WTC11 (cell line): ENCODE measurements at regions not wholly inside any gene's neighbourhood (a gene's known extent, or its start where the extent isn't known, plus 50 kb on each side); places are given as distances from the start of the nearest gene placed in this dataset.
"Not testable (repeated sequence)": the region's sequence is repeated elsewhere in the genome, so short reads cannot be mapped to it uniquely, and the experiment has no call there.

Experiments used
- ATAC-seq: fragments of 200-7000 bp; cut with Tn5 transposase; 2 replicates; pipeline ENCODE4 v1.10.0; 2021; ENCODE audit warnings: mild to moderate bottlenecking, moderate library complexity
- CTCF ChIA-PET: fragments of 300-600 bp; sonication (Branson Sonifier 250); formaldehyde crosslinking; loops from one replicate; lab custom pipeline; 2021; ENCODE audit warnings: antibody characterized with exemption; lab: Charles Lee
- POLR2A ChIA-PET: fragments of 350-600 bp; sonication (Branson Sonifier 250); formaldehyde crosslinking; loops from one replicate; lab custom pipeline; 2021; ENCODE audit warnings: antibody characterized with exemption; lab: Charles Lee
- DNase-seq: peaks from one replicate; pipeline ENCODE4 v3.0.0; 2021; ENCODE audit warnings: low spot score
- H3K27ac Mint-ChIP-seq: 2 replicates; pipeline ENCODE4 v1.8.0; 2021; ENCODE audit warnings: mixed read lengths
- H3K27me3 Mint-ChIP-seq: 2 replicates; pipeline ENCODE4 v1.8.0; 2021; ENCODE audit warnings: low read depth, mild to moderate bottlenecking, moderate library complexity, mixed read lengths
- H3K36me3 Mint-ChIP-seq: 2 replicates; pipeline ENCODE4 v1.8.0; 2021; ENCODE audit warnings: mixed read lengths
- H3K4me1 Mint-ChIP-seq: 2 replicates; pipeline ENCODE4 v1.8.0; 2022; ENCODE audit warnings: mixed read lengths
- H3K4me3 Mint-ChIP-seq: 2 replicates; pipeline ENCODE4 v1.8.0; 2021; ENCODE audit warnings: mild to moderate bottlenecking, moderate library complexity, mixed read lengths
- H3K9me3 Mint-ChIP-seq: 2 replicates; pipeline ENCODE4 v1.8.0; 2021; ENCODE audit warnings: mixed read lengths
- ARID4B ChIP-seq: sonication (generic); formaldehyde crosslinking; IDR thresholded peaks from 2 replicates; pipeline ENCODE4 v1.8.0; 2023; ENCODE audit warnings: missing genetic modification reagents, mild to moderate bottlenecking, borderline replicate concordance
- CREM ChIP-seq: sonication (generic); formaldehyde crosslinking; IDR thresholded peaks from 2 replicates; pipeline ENCODE4 v1.8.1; 2022; ENCODE audit warnings: mild to moderate bottlenecking, missing genetic modification reagents, moderate library complexity
- ELF4 ChIP-seq: sonication (generic); formaldehyde crosslinking; IDR thresholded peaks from 2 replicates; pipeline ENCODE4 v1.8.1; 2022; ENCODE audit warnings: low read depth, mild to moderate bottlenecking, moderate library complexity, missing genetic modification reagents
- EMX1 ChIP-seq: fragments of 250-450 bp; sonication (Bioruptor Pico); IDR thresholded peaks from 2 replicates; pipeline ENCODE4 v1.8.0; 2021; ENCODE audit warnings: mild to moderate bottlenecking
- GTF2I ChIP-seq: fragments of 250-450 bp; sonication (Bioruptor Pico); conservative IDR thresholded peaks from 2 replicates; pipeline ENCODE4 v1.4.0; 2021; ENCODE audit warnings: mild to moderate bottlenecking
- MLX ChIP-seq: sonication (generic); formaldehyde crosslinking; IDR thresholded peaks from 2 replicates; pipeline ENCODE4 v1.8.1; 2023; ENCODE audit warnings: mild to moderate bottlenecking, missing genetic modification reagents, moderate library complexity
- MYBL2 ChIP-seq: sonication (generic); formaldehyde crosslinking; IDR thresholded peaks from 2 replicates; pipeline ENCODE4 v1.8.1; 2023; ENCODE audit warnings: mild to moderate bottlenecking, moderate library complexity, missing genetic modification reagents
- NFYB ChIP-seq: sonication (generic); formaldehyde crosslinking; conservative IDR thresholded peaks from 2 replicates; pipeline ENCODE4 v1.8.0; 2022; ENCODE audit warnings: low read depth, missing genetic modification reagents
- SP1 ChIP-seq: sonication (generic); formaldehyde crosslinking; conservative IDR thresholded peaks from 2 replicates; pipeline ENCODE4 v1.8.1; 2022; ENCODE audit warnings: missing genetic modification reagents
- TEAD1 ChIP-seq: sonication (generic); formaldehyde crosslinking; IDR thresholded peaks from 2 replicates; pipeline ENCODE4 v1.8.0; 2022; ENCODE audit warnings: mild to moderate bottlenecking, missing genetic modification reagents
- ZNF317 ChIP-seq: sonication (generic); formaldehyde crosslinking; IDR thresholded peaks from 2 replicates; pipeline ENCODE4 v1.8.1; 2023; ENCODE audit warnings: low read depth, mild to moderate bottlenecking, moderate library complexity, missing genetic modification reagents, borderline replicate concordance
- TF ChIP-seq, protein P1 (sequence below): sonication (generic); formaldehyde crosslinking; IDR thresholded peaks from 2 replicates; pipeline ENCODE4 v1.8.1; 2023; ENCODE audit warnings: mild to moderate bottlenecking, missing genetic modification reagents, borderline replicate concordance
- TF ChIP-seq, protein P2 (sequence below): sonication (generic); formaldehyde crosslinking; IDR thresholded peaks from 2 replicates; pipeline ENCODE4 v1.8.0; 2023; ENCODE audit warnings: missing genetic modification reagents
- TF ChIP-seq, protein P3 (sequence below): sonication (generic); formaldehyde crosslinking; conservative IDR thresholded peaks from 2 replicates; pipeline ENCODE4 v1.8.1; 2022; ENCODE audit warnings: mild to moderate bottlenecking, missing genetic modification reagents

DNA sequence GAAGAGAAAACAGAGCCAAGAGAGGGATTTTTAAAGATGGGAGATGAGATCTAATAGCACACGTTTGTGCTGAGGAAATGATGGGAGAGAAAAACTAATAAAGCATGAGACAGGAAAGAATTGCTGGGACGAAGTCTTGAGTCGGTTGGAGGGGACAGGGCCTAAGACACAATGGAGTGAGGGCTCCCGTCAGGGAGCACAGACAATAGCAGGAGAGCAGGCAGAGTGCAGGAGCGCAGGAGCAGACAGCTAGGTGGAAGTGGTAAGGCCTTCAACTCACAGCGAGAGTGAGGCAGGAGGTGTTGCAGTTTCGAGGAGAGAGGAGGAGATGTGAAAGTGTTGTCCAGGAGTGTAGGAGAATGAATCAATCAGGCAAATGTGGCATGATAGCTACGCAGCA, 59.9 kb upstream of the SOX13 start (continued):
- TF ChIP-seq, protein P1, sequence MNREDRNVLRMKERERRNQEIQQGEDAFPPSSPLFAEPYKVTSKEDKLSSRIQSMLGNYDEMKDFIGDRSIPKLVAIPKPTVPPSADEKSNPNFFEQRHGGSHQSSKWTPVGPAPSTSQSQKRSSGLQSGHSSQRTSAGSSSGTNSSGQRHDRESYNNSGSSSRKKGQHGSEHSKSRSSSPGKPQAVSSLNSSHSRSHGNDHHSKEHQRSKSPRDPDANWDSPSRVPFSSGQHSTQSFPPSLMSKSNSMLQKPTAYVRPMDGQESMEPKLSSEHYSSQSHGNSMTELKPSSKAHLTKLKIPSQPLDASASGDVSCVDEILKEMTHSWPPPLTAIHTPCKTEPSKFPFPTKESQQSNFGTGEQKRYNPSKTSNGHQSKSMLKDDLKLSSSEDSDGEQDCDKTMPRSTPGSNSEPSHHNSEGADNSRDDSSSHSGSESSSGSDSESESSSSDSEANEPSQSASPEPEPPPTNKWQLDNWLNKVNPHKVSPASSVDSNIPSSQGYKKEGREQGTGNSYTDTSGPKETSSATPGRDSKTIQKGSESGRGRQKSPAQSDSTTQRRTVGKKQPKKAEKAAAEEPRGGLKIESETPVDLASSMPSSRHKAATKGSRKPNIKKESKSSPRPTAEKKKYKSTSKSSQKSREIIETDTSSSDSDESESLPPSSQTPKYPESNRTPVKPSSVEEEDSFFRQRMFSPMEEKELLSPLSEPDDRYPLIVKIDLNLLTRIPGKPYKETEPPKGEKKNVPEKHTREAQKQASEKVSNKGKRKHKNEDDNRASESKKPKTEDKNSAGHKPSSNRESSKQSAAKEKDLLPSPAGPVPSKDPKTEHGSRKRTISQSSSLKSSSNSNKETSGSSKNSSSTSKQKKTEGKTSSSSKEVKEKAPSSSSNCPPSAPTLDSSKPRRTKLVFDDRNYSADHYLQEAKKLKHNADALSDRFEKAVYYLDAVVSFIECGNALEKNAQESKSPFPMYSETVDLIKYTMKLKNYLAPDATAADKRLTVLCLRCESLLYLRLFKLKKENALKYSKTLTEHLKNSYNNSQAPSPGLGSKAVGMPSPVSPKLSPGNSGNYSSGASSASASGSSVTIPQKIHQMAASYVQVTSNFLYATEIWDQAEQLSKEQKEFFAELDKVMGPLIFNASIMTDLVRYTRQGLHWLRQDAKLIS: no peak
- TF ChIP-seq GTF2I (CRISPR knock-in tag) (no peak), SP1 (CRISPR knock-in tag) (no peak), ARID4B (no peak)

GRCh38 chr1:204014336-204014735, 58.6 kb upstream of the SOX13 start:
- no peaks in the 10 kb centered on the region for H3K36me3 Mint-ChIP-seq
- H3K4me1 Mint-ChIP-seq: peaks cover 30% of the 10 kb centered on the region
- ChIA-PET CTCF (interaction anchor here (1.6 kb wide), 1 partner anchor 11 kb away, joined by 3 read pairs; no protein-coding TSS in a partner anchor), POLR2A (no interaction called here)
- H3K27me3 Mint-ChIP-seq: 0 out of 2 replicates have a peak, but pooled peaks cover 6% of the 10 kb centered on the region
- TF ChIP-seq MLX (CRISPR knock-in tag): no peak
- TF ChIP-seq, protein P2, sequence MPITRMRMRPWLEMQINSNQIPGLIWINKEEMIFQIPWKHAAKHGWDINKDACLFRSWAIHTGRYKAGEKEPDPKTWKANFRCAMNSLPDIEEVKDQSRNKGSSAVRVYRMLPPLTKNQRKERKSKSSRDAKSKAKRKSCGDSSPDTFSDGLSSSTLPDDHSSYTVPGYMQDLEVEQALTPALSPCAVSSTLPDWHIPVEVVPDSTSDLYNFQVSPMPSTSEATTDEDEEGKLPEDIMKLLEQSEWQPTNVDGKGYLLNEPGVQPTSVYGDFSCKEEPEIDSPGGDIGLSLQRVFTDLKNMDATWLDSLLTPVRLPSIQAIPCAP (CRISPR knock-in tag): no peak
- TF ChIP-seq, protein P3, sequence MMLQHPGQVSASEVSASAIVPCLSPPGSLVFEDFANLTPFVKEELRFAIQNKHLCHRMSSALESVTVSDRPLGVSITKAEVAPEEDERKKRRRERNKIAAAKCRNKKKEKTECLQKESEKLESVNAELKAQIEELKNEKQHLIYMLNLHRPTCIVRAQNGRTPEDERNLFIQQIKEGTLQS: no peak
- TF ChIP-seq NFYB: no peak
- no peak for TF ChIP-seq ZNF317 (CRISPR knock-in tag)
- no peak for TF ChIP-seq TEAD1 (CRISPR knock-in tag)
- TF ChIP-seq CREM: no peak
- no peak for TF ChIP-seq GTF2I (CRISPR knock-in tag)
- no peak for TF ChIP-seq EMX1 (CRISPR knock-in tag)
- TF ChIP-seq MYBL2 (CRISPR knock-in tag): no peak
- TF ChIP-seq ELF4 (CRISPR knock-in tag): no peak
- TF ChIP-seq SP1 (CRISPR knock-in tag): no peak
- DNase-seq: no peak
- peaks cover 4% of the 10 kb centered on the region; the same call in 1 of the 2 replicates for H3K9me3 Mint-ChIP-seq
- no peak for ATAC-seq
- H3K27ac Mint-ChIP-seq: no peak overlapping the region
- H3K4me3 Mint-ChIP-seq: no peak overlapping the region

DNA sequence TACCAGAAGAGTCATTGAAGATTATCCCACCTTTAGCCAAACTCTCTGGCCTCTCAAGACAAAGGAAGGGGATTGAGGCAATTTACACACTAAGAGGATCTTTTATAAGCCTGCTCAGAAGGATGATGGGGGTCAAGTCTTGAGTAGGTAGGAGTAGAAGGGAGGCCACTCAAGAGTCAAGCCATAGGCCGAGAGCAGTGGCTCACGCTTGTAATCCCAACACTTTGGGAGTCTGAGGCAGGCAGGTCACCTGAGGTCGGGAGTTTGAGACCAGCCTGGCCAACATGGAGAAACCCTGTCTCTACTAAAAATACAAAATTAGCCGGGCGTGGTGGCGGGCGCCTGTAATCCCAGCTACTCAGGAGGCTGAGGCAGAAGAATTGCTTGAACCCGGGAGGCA, 58.0 kb upstream of the SOX13 start:
- DNase-seq, POLR2A ChIA-PET, H3K27me3 Mint-ChIP-seq, H3K27ac Mint-ChIP-seq, ATAC-seq, H3K9me3 Mint-ChIP-seq, H3K4me3 Mint-ChIP-seq, H3K36me3 Mint-ChIP-seq: not testable (repeated sequence)
- H3K4me1 Mint-ChIP-seq: peaks cover 30% of the 10 kb centered on the region
- CTCF ChIA-PET: interaction anchor here (1.6 kb wide), 1 partner anchor 11 kb away, joined by 3 read pairs; no protein-coding TSS in a partner anchor
